ENCODE measurements at regions not wholly inside any gene's neighbourhood (a gene's known extent, or its start where the extent isn't known, plus 50 kb on each side); places are given as distances from the start of the nearest gene placed in this dataset.

GRCh38 chr2:77939801-77940200 is 417.6 kb upstream of the LRRTM4 start:
- TF ChIP-seq CTCF (IDR thresholded peaks at IDR 0.05; ENCODE audit: borderline replicate concordance, extremely low read depth, low read length, poor library complexity, severe bottlenecking) (no peak), EZH2 (IDR thresholded peaks at IDR 0.05; ENCODE audit: borderline replicate concordance, low read depth, low read length, severe bottlenecking) (no peak)

Measured in DND-41 (cell line).